RPMI7951 (cell line): ENCODE measurements at regions not wholly inside any gene's neighbourhood (a gene's known extent, or its start where the extent isn't known, plus 50 kb on each side); places are given as distances from the start of the nearest gene placed in this dataset.

ENCODE experiments used
- DNase-seq: peaks from one replicate; pipeline ENCODE4 v3.0.0-alpha.2; 2012; ENCODE audit warnings: low read depth

DNA sequence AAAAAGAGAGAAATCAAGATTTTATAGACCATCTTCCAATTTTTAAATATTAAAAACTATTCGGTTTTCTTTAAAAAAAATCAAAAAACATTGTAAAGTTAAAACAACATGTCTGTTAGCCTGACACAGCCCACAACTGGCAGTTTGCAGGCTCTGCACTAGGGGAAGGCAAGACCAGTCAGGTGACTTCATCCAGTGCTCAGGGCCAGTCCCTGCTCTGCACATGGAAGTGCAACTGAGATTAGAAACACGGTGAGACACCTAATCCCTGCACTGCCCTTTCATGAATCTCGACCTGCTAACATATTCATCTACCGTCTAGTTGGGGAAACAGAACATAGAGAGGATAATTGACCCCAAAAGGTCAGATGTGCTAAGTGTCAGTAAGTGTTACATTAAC is 135.2 kb downstream of the BARD1 start:
- DNase-seq = no peak

DNA sequence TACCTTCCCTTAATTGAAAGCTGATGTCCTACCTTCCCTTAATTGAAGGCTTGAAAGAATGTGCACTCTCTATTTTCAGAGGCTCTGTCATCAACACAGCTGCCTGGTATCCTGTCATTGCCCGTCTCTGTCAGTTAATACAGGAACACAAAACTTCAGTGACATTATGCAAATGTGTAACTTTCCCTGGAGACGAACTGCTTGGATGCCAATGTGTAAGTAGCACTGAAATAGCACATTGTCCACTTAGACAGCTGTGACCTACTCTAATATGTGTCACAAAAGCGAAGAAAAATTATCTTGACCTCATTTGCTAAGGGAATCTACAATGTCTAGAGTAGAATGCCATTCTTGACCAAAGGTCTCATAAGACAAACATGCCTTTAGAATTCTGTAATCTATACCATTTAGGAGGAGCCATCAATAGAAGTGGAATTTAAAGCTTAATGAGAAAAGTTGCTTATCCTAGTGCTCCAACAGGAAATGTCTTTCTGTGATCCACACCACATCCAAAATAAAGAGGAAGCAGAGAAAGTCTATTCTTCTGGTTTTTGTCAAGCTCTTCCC is 138.1 kb downstream of the BARD1 start:
- DNase-seq = no peak

DNA sequence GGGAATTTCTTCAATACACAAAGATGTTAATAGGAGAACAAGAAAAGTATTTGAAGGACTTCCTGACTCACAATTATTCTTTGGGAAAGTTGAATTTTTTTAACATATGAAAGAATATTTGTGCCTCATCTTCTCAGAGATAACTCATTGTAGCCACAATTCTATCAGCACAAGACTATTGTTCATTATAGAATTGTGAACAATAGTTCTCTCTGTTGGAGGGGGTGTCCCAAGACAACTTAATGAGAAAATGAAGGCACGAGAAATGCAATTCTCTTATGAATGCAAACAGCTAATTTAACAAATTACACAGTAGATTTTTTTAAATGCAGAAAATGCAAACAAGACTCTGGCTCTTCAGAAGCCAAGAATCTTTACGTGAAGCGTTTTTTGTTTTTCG is 157.0 kb downstream of the BARD1 start:
- DNase-seq = no peak

DNA sequence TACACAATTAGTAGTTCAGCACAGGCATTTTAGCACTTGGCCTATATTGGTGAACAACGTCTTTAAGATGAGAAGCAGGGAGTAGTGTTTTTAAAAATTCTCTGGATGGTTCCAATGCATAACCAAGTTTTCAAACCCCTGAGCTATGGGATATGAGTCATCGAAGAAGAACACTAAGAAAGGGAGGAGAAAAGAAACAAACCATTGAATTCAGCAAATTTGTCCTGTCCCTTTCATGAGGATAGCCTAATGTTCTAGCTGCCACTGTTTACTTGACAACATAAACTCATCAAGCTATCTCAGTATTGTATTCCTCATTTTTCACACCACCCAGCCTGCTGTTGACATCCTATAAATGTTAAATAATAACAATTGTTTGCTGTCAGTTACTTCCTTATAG is 158.0 kb downstream of the BARD1 start:
- peak; percentile 4 for DNase-seq

DNA sequence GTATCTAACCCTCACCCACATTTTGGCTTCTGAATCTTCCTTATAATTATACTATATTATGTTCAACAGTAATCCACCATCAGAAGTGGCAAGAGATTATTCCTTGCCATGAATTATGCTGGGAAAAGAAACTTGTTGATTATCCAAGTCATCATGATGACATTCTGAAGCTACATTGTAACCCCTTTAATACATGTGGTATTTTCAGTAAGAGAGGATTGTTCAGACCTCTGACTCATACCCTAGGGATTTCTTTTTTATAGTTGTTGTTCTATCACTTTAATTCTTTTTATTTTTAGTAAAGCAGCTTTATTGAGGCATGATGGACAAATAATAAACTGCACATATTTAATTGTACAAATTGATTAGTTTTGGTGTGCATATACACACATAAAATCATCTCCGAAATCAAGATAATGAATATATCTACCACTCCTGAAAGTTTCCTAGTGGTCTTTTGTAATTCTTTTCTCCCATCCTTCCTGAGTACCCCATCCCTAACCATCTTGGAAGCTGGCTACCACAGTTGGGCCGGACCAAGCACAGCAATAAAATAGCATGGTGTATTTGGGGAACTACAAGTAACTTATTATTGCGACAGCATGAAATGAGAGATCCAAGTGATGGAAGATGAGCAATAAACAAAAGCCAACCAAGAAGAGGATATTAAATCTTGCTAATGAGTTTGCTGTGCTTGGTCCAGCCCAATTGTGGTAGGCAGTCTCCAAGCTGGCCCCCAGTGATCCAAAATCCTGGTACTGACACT is 159.9 kb downstream of the BARD1 start:
- no peak for DNase-seq

DNA sequence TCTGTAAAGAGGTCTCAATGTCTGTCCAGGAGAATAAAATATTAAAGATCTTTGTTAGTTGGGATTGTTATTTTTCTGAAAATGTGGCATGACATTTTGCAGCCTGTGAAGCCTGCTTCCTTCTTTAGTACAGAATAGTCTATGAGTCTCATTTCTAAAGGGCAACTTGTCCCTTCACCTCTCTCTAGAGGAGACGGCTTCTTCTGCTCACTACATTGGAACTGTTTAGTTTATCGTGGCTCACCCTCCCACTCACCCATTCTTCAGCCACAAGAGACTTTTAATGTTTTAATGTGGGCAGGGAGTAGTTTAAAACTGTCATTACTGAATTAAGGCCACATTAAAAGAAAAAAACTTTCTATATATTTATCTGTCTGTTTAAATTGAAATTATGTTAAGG is 161.0 kb downstream of the BARD1 start:
- no peak for DNase-seq

DNA sequence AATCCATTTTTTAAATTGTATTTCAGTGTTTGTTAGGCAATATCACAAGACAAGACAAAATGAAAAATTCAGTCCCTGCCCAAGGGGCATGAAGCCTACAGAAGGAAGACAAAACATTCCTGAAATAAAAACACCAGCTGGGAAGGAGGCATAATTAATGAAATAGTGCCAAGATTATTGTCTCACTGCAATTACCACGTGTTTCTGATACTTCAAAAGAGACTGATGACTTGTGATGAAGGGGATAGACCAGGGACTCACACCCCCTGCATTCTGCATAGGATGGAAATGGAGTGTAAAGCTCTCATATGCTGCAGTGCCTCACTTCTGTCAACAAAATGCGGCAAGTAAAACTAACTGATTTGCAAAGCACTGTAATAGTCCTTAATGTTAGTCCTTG is 178.1 kb downstream of the BARD1 start:
- no peak for DNase-seq

DNA sequence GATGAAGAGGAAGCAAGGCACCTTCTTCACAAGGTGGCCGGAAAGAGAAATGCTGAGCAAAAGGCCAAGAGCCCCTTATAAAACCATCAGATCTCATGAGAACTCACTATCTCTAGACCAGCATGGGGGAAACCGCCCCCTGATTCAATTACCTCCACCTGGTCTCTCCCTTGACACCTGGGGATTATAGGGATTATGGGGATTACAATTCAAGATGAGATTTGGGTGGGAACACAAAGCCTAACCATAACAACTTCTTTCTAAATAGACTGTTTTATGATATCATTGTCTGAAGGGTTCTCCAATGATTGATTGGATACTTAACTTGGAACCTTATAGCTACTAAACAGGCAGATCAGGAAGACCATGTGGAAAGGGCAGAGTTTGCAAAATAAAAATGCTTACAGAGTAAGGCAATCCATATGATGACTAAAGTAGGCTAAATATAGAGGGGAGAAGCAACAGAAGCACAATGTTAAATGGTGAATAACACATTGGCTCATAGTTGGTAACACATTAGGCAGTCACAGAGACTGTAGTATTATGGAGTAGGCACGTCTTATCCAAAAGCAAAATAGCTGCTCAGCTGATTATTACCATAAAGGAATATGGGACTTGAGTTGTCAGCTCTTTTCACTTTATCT is 179.0 kb downstream of the BARD1 start:
- DNase-seq = no peak

DNA sequence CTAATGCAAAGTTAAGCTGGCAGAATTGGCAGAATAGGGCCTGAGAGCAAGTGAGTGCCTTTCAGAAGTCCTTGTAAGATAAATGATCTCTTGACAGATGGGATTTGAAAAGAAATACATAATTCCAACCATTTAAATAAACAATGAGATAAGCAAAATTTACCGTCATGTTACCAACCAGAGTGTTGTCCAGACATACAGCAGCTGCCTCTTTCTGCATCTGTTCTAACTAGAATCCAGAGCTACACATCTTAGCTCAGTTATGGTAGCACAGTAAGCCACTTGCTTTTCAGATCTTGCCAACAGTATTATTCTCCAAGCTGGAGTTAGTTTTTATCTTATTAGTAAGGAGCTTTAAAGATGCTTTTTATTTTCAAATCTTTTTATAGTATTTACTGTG is 179.6 kb downstream of the BARD1 start:
- no peak for DNase-seq
